ENCODE measurements at regions not wholly inside any gene's neighbourhood (a gene's known extent, or its start where the extent isn't known, plus 50 kb on each side); places are given as distances from the start of the nearest gene placed in this dataset.

- no peak for ATAC-seq
Observed at GRCh38 chr20:50315586-50316551, 125.2 kb downstream of the CEBPB start.

More at GRCh38 chr20:50315586-50316551, 125.2 kb downstream of the CEBPB start:
- no peaks in the 10 kb centered on the region; the same call in 1 of the 2 replicates for H3K27me3 Mint-ChIP-seq (ENCODE audit: low read depth)
- H3K27ac Mint-ChIP-seq = no peak overlapping the region
- ChIA-PET POLR2A (interaction anchor here (0.7 to 0.8 kb wide), 2 partner anchors 132 to 183 kb away, joined by 4 to 15 read pairs; no protein-coding TSS in a partner anchor), CTCF (interaction anchor here (0.7 to 1.6 kb wide), 4 partner anchors 24 to 137 kb away, joined by 3 to 8 read pairs (median 4); partner anchors contain the start of gene CEBPB)
- DNase-seq (ENCODE audit: low spot score) = no peak
- H3K4me1 Mint-ChIP-seq = peaks cover 8% of the 10 kb centered on the region
- H3K9me3 Mint-ChIP-seq = no peaks in the 10 kb centered on the region
- no peak overlapping the region for H3K4me3 Mint-ChIP-seq
- no peaks in the 10 kb centered on the region for H3K36me3 Mint-ChIP-seq
- TF ChIP-seq ZNF423 (CRISPR knock-in tag; IDR thresholded peaks at IDR 0.05) (no peak), KAT7 (CRISPR knock-in tag; IDR thresholded peaks at IDR 0.05; ENCODE audit: borderline replicate concordance) (no peak), ZBTB43 (CRISPR knock-in tag; IDR thresholded peaks at IDR 0.05) (no peak), IRF2 (CRISPR knock-in tag; IDR thresholded peaks at IDR 0.05; ENCODE audit: borderline replicate concordance, low read depth) (no peak), ARID4B (CRISPR knock-in tag; IDR thresholded peaks at IDR 0.05; ENCODE audit: borderline replicate concordance) (no peak), MXD4 (CRISPR knock-in tag; IDR thresholded peaks at IDR 0.05; ENCODE audit: borderline replicate concordance) (no peak), TEAD4 (CRISPR knock-in tag; IDR thresholded peaks at IDR 0.05) (no peak), ZNF232 (CRISPR knock-in tag; IDR thresholded peaks at IDR 0.05) (no peak)
- TF ChIP-seq, protein P1, sequence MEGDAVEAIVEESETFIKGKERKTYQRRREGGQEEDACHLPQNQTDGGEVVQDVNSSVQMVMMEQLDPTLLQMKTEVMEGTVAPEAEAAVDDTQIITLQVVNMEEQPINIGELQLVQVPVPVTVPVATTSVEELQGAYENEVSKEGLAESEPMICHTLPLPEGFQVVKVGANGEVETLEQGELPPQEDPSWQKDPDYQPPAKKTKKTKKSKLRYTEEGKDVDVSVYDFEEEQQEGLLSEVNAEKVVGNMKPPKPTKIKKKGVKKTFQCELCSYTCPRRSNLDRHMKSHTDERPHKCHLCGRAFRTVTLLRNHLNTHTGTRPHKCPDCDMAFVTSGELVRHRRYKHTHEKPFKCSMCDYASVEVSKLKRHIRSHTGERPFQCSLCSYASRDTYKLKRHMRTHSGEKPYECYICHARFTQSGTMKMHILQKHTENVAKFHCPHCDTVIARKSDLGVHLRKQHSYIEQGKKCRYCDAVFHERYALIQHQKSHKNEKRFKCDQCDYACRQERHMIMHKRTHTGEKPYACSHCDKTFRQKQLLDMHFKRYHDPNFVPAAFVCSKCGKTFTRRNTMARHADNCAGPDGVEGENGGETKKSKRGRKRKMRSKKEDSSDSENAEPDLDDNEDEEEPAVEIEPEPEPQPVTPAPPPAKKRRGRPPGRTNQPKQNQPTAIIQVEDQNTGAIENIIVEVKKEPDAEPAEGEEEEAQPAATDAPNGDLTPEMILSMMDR (IDR thresholded peaks at IDR 0.05) = no peak
- TF ChIP-seq, protein P2, sequence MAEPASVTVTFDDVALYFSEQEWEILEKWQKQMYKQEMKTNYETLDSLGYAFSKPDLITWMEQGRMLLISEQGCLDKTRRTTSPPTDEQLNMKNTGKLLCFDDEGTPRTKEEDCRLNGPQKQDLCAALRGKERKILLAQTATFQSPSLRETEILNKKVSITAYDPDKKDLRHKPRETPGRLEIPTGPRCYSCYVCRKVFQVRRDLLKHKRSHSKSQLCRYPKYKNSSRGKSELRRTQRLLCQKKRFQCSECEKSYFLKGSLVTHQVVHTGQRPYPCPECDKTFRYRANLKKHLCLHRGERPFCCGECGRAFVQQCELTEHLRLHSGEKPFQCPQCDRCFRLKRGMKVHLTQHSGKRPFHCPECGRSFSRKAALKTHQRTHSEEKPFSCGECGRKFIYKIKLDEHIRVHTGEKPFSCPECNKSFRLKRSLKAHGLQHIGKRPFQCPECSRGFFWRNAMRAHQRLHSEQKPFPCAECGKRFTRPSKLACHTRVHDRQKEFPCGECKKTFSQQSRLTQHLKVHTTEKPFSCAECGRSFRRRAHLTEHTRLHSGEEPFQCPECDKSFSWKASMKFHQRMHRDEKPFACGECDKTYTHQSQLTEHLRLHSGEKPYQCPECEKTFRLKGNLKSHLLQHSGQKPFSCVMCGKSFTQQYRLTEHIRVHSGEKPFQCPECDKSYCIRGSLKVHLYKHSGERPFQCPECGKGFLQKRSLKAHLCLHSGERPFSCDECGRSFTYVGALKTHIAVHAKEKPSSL (CRISPR knock-in tag; conservative IDR thresholded peaks at IDR 0.05) = no peak

Measured in WTC11 (cell line).